GM18505 (cell line): ENCODE measurements at regions not wholly inside any gene's neighbourhood (a gene's known extent, or its start where the extent isn't known, plus 50 kb on each side); places are given as distances from the start of the nearest gene placed in this dataset.
"Not testable (repeated sequence)": the region's sequence is repeated elsewhere in the genome, so short reads cannot be mapped to it uniquely, and the experiment has no call there.

ENCODE experiments used
- ATAC-seq: cut with Tn5 transposase; IDR thresholded peaks from one replicate; pipeline ENCODE4 v1.9.1; 2021; ENCODE audit not compliant: unreplicated experiment
- POLR2A ChIP-seq: IDR thresholded peaks from 4 replicates; pipeline ENCODE4 v1.6.1; 2011; ENCODE audit warnings: borderline replicate concordance; ENCODE audit not compliant: insufficient read depth, insufficient read length; ENCODE audit errors: extremely low read depth

- TF ChIP-seq POLR2A: no peak
- ATAC-seq: no peak
Observed at GRCh38 chrX:140167551-140167950, 202.2 kb upstream of the CXorf66 start.

- no peak for ATAC-seq
- TF ChIP-seq POLR2A: no peak
Observed at GRCh38 chrX:140165849-140166248, 200.5 kb upstream of the CXorf66 start.

GRCh38 chrX:140164391-140164790, 199.1 kb upstream of the CXorf66 start:
- no peak for TF ChIP-seq POLR2A
- ATAC-seq: no peak

GRCh38 chrX:140163371-140164159, 198.2 kb upstream of the CXorf66 start:
- TF ChIP-seq POLR2A: no peak
- no peak for ATAC-seq

GRCh38 chrX:140157611-140158010, 192.3 kb upstream of the CXorf66 start:
- ATAC-seq: no peak
- TF ChIP-seq POLR2A: no peak

- ATAC-seq: no peak
Observed at GRCh38 chrX:140157143-140157542, 191.8 kb upstream of the CXorf66 start.

GRCh38 chrX:140151316-140151715, 186.0 kb upstream of the CXorf66 start:
- ATAC-seq: no peak
- TF ChIP-seq POLR2A: no peak

More at GRCh38 chrX:140157143-140157542, 191.8 kb upstream of the CXorf66 start:
- no peak for TF ChIP-seq POLR2A

GRCh38 chrX:140149761-140150160, 184.4 kb upstream of the CXorf66 start:
- ATAC-seq: no peak
- no peak for TF ChIP-seq POLR2A

- peak; percentile 62 for ATAC-seq
- no peak for TF ChIP-seq POLR2A
Observed at GRCh38 chrX:140141444-140142029, 176.2 kb upstream of the CXorf66 start.

GRCh38 chrX:140138492-140138891, 173.2 kb upstream of the CXorf66 start:
- not testable (repeated sequence) for ATAC-seq

GRCh38 chrX:140138065-140138464, 172.7 kb upstream of the CXorf66 start:
- ATAC-seq: not testable (repeated sequence)

- ATAC-seq: no peak
- TF ChIP-seq POLR2A: no peak
Observed at GRCh38 chrX:140132937-140133336, 167.6 kb upstream of the CXorf66 start.

GRCh38 chrX:140123446-140123845, 158.1 kb upstream of the CXorf66 start:
- no peak for ATAC-seq
- no peak for TF ChIP-seq POLR2A

- ATAC-seq: not testable (repeated sequence)
Observed at GRCh38 chrX:140114059-140114458, 148.7 kb upstream of the CXorf66 start.

- ATAC-seq: no peak
- no peak for TF ChIP-seq POLR2A
Observed at GRCh38 chrX:140110081-140110650, 144.8 kb upstream of the CXorf66 start.

- TF ChIP-seq POLR2A: no peak
- no peak for ATAC-seq
Observed at GRCh38 chrX:140104760-140105159, 139.4 kb upstream of the CXorf66 start.
